ENCODE measurements at regions not wholly inside any gene's neighbourhood (a gene's known extent, or its start where the extent isn't known, plus 50 kb on each side); places are given as distances from the start of the nearest gene placed in this dataset.

DNA sequence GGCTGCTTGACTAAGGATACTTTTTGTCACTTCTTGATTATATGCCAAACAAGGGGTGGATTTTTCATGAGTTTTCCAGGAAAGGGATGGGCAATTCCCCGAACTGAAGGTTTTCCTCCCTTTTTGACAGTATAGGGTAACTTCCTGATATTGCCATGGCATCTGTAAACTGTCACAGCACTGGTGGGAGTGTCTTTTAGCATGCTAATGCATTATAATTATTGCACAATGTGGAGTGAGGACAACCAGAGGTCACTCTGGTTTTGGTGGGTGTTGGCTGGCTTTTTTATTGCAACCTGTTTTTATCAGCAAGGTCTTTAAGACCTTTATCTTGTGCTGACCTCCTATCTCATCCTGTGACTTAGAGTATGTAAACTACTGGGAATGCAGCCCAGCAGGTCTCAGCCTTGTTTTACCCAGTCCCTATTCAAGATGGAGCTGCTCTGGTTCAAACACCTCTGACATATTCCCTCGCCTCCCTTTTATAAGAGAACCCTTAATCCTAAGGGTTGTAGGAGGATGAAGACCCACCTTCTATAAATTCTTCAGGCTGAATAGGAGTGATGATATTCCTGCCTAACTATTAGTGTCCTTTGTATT is 471.2 kb downstream of the ATP23 start:
- TF ChIP-seq, protein P1, sequence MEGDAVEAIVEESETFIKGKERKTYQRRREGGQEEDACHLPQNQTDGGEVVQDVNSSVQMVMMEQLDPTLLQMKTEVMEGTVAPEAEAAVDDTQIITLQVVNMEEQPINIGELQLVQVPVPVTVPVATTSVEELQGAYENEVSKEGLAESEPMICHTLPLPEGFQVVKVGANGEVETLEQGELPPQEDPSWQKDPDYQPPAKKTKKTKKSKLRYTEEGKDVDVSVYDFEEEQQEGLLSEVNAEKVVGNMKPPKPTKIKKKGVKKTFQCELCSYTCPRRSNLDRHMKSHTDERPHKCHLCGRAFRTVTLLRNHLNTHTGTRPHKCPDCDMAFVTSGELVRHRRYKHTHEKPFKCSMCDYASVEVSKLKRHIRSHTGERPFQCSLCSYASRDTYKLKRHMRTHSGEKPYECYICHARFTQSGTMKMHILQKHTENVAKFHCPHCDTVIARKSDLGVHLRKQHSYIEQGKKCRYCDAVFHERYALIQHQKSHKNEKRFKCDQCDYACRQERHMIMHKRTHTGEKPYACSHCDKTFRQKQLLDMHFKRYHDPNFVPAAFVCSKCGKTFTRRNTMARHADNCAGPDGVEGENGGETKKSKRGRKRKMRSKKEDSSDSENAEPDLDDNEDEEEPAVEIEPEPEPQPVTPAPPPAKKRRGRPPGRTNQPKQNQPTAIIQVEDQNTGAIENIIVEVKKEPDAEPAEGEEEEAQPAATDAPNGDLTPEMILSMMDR (IDR thresholded peaks at IDR 0.05; ENCODE audit: insufficient read depth, low read depth, low read length), result no peak
- peak; percentile 81 for DNase-seq (ENCODE audit: low read depth)
- H3K4me3 ChIP-seq (ENCODE audit: low read depth, low read length), result no peak overlapping the region

DNA sequence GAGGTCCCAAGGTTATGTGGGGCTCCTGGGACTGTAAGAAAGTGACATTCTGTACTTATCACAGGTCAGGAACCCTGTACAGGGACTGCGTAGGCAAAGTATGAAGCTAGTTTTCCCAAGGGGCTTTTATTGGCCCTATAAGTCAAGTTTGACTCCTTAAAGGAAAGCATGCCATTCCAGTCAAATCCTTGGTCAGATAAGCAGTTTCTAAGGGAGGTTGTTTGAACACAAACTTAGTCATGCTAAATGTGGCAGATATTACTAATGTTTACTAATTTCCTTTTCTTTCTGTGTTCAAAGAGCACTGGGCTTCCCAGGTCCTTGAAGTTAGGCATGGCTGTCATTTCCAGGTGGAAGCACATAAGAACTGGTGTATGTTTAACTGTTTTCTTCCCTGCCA is 472.4 kb downstream of the ATP23 start:
- H3K4me3 ChIP-seq (ENCODE audit: low read depth, low read length), result no peak overlapping the region
- TF ChIP-seq, protein P1 (IDR thresholded peaks at IDR 0.05; ENCODE audit: insufficient read depth, low read depth, low read length), result no peak
- peak; percentile 95 for DNase-seq (ENCODE audit: low read depth)

DNA sequence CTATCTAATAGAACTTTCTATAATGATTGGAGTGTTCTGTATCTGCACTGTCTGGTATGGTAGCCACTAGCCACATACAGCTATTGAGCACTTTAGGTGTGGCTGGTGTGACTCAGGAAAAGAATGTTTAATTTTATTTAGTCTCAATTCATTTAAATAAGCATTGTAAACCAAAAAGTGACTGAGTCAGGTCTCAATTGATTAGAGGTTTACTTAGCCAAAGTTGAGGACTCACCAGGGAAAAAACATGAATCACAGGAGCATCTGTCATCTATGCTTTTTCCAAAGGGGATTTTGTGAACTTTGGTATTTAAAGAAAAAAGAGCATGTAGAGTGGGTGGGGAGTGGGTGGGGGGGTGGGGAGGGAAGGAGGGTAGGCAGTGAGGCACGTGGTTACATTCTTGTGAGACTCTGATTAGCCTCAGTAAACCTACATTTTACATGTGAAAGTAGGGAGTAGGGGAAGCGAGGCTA is 473.1 kb downstream of the ATP23 start:
- no peak overlapping the region for H3K4me3 ChIP-seq (ENCODE audit: low read depth, low read length)
- DNase-seq (ENCODE audit: low read depth), result peak; percentile 61
- TF ChIP-seq, protein P1 (IDR thresholded peaks at IDR 0.05; ENCODE audit: insufficient read depth, low read depth, low read length), result no peak

DNA sequence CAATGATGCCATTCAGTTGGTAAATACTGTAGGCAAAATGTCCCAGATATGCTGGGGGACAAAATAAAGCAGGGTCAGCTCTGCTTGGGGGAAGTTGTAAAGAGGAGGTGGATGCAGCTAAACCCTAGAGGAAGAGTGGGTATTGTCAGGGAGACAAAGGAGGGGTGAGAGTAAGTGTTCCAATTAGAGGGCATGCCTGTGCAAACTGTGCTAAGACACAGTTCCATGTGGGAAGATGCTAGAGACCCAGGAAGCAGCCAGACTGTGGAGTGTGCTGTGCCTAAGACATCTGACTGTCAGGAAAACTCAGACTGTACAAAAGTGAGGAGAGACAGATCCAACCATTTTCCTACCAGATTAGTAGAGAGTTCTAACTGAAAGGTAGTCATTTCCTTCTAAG is 474.3 kb downstream of the ATP23 start:
- DNase-seq (ENCODE audit: low read depth), result no peak
- H3K4me3 ChIP-seq (ENCODE audit: low read depth, low read length), result no peak overlapping the region
- TF ChIP-seq, protein P1 (IDR thresholded peaks at IDR 0.05; ENCODE audit: insufficient read depth, low read depth, low read length), result no peak

DNA sequence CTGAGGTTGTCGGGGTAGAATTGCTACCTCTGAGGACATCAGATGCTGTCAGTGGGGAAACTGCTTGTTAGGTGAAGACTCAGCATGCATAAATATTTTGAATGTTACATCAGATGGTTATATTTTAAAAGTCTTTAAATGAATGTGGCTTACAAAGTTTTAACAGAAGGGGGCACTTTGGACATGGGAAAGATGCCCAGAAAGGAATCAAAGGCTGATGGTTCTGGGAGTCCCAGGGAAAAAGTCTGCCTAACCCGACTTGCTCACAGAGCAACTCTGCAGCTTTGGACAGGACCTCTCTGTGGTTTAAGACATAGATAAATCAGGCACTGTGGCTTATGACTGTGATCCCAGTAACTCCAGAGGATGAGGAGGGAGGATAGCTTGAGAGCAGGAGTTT is 474.9 kb downstream of the ATP23 start:
- TF ChIP-seq, protein P1 (IDR thresholded peaks at IDR 0.05; ENCODE audit: insufficient read depth, low read depth, low read length), result peak; percentile 47
- no peak overlapping the region for H3K4me3 ChIP-seq (ENCODE audit: low read depth, low read length)
- DNase-seq (ENCODE audit: low read depth), result peak; percentile 92

DNA sequence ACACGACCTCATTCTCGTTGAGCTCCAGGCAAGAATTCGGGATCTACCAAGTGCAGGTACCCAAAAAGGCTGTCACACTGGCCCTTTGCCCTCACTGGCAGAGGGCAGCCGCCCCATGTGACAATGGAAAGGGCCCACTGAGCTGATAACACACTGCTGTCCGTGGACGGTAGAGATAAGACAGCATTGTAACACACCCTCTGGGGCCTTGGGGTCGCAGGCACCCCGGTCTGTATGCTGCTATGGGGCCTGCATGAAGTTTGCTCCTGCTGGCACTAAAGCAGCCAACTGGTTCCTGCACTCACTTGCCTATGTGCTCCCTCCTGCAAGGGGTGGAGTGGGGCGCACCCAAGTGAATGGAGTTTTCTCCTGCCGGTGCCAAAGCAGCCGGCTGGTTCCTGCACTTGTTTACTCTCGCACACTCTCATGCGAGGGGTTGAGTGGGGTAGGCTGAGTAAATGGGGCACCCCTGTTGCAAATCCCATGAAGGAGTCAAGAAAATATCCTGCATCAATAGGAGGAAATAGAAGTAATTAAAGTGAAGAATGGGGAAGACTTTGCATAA is 477.9 kb downstream of the ATP23 start:
- TF ChIP-seq, protein P1 (IDR thresholded peaks at IDR 0.05; ENCODE audit: insufficient read depth, low read depth, low read length), result no peak
- no peak for DNase-seq (ENCODE audit: low read depth)
- no peak overlapping the region for H3K4me3 ChIP-seq (ENCODE audit: low read depth, low read length)

DNA sequence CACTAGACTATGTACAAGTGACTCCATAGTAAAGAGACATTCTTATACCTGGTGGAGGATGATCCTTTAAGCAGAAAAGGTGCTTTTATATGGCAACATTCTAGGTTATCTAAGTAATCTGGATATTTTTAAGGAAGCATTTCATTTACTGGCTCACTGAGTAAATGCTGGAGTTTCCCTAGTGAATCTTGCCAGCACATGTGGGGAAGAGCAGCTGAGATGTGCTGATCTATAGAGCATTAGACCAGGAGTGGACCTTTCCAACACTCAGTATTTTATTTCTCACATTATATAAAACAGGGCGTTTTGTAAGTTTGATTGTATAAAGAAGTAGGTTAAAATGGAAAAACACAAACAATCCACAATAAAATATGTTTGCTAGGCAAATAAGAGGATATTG is 478.5 kb downstream of the ATP23 start:
- DNase-seq (ENCODE audit: low read depth), result no peak
- TF ChIP-seq, protein P1 (IDR thresholded peaks at IDR 0.05; ENCODE audit: insufficient read depth, low read depth, low read length), result no peak
- no peak overlapping the region for H3K4me3 ChIP-seq (ENCODE audit: low read depth, low read length)

All from fibroblast of villous mesenchyme (primary cell).